ENCODE measurements at regions not wholly inside any gene's neighbourhood (a gene's known extent, or its start where the extent isn't known, plus 50 kb on each side); places are given as distances from the start of the nearest gene placed in this dataset.

GRCh38 chr6:25034431-25034921, 98.7 kb upstream of the RIPOR2 start:
- no peaks in the 10 kb centered on the region for H3K27me3 ChIP-seq (ENCODE audit: control insufficient read depth, insufficient read depth, low read length)
- no peak overlapping the region for H3K9ac ChIP-seq
- no peaks in the 10 kb centered on the region for H3K36me3 ChIP-seq (ENCODE audit: control insufficient read depth, insufficient read depth, low read length)
- TF ChIP-seq, protein P1, sequence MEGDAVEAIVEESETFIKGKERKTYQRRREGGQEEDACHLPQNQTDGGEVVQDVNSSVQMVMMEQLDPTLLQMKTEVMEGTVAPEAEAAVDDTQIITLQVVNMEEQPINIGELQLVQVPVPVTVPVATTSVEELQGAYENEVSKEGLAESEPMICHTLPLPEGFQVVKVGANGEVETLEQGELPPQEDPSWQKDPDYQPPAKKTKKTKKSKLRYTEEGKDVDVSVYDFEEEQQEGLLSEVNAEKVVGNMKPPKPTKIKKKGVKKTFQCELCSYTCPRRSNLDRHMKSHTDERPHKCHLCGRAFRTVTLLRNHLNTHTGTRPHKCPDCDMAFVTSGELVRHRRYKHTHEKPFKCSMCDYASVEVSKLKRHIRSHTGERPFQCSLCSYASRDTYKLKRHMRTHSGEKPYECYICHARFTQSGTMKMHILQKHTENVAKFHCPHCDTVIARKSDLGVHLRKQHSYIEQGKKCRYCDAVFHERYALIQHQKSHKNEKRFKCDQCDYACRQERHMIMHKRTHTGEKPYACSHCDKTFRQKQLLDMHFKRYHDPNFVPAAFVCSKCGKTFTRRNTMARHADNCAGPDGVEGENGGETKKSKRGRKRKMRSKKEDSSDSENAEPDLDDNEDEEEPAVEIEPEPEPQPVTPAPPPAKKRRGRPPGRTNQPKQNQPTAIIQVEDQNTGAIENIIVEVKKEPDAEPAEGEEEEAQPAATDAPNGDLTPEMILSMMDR (IDR thresholded peaks at IDR 0.05) = no peak
- H3K79me2 ChIP-seq = no peaks in the 10 kb centered on the region
- H3K27ac ChIP-seq = no peak overlapping the region
- H3K4me1 ChIP-seq = no peaks in the 10 kb centered on the region
- H3K4me3 ChIP-seq (ENCODE audit: low read depth, low read length) = no peak overlapping the region
- no peaks in the 10 kb centered on the region for H3K9me3 ChIP-seq (ENCODE audit: control insufficient read depth, low read length)
- H3K4me2 ChIP-seq (ENCODE audit: low read length) = no peak overlapping the region
- peak overlapping the region; percentile 29 for H2AFZ ChIP-seq

DNA sequence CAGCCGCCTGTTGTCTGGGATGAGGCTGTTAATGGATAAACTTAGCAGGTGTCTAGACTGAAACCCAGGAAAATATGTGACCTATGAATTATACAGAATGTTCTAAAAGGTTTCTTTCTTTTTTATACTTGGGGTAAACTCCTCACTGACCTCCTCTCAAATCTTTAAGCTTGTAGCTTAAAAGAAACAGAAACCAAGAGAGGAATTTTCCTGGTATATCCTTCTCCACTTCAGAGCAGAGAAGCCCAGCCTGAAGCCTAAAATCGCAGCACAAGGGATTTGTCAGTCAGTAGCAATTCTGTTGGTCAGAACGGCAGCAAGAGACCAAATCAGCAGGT, 99.4 kb upstream of the RIPOR2 start:
- Histone ChIP-seq H3K4me3 (ENCODE audit: low read depth, low read length) (no peak overlapping the region), H3K4me2 (ENCODE audit: low read length) (no peak overlapping the region), H3K9ac (no peak overlapping the region), H3K4me1 (no peaks in the 10 kb centered on the region), H3K9me3 (ENCODE audit: control insufficient read depth, low read length) (no peaks in the 10 kb centered on the region), H2AFZ (no peak overlapping the region), H3K36me3 (ENCODE audit: control insufficient read depth, insufficient read depth, low read length) (no peaks in the 10 kb centered on the region), H3K27me3 (ENCODE audit: control insufficient read depth, insufficient read depth, low read length) (no peaks in the 10 kb centered on the region), H3K79me2 (no peaks in the 10 kb centered on the region), H3K27ac (no peak overlapping the region)
- TF ChIP-seq, protein P1 (IDR thresholded peaks at IDR 0.05) = no peak

GRCh38 chr6:25035512-25036435, 100.0 kb upstream of the RIPOR2 start:
- no peaks in the 10 kb centered on the region for H3K4me1 ChIP-seq
- peak overlapping the region; percentile 14 for H2AFZ ChIP-seq
- no peak overlapping the region for H3K4me2 ChIP-seq (ENCODE audit: low read length)
- no peak overlapping the region for H3K9ac ChIP-seq
- no peaks in the 10 kb centered on the region for H3K27me3 ChIP-seq (ENCODE audit: control insufficient read depth, insufficient read depth, low read length)
- H3K4me3 ChIP-seq (ENCODE audit: low read depth, low read length) = no peak overlapping the region
- TF ChIP-seq, protein P1 (IDR thresholded peaks at IDR 0.05) = no peak
- no peak overlapping the region for H3K27ac ChIP-seq
- H3K36me3 ChIP-seq (ENCODE audit: control insufficient read depth, insufficient read depth, low read length) = no peaks in the 10 kb centered on the region
- H3K9me3 ChIP-seq (ENCODE audit: control insufficient read depth, low read length) = no peaks in the 10 kb centered on the region
- H3K79me2 ChIP-seq = no peaks in the 10 kb centered on the region

GRCh38 chr6:25036461-25036860, 100.7 kb upstream of the RIPOR2 start:
- TF ChIP-seq, protein P1 (IDR thresholded peaks at IDR 0.05) = no peak
- H3K79me2 ChIP-seq = no peaks in the 10 kb centered on the region
- no peaks in the 10 kb centered on the region for H3K27me3 ChIP-seq (ENCODE audit: control insufficient read depth, insufficient read depth, low read length)
- no peak overlapping the region for H3K4me3 ChIP-seq (ENCODE audit: low read depth, low read length)
- H3K4me2 ChIP-seq (ENCODE audit: low read length) = no peak overlapping the region
- H3K4me1 ChIP-seq = no peaks in the 10 kb centered on the region
- H3K9me3 ChIP-seq (ENCODE audit: control insufficient read depth, low read length) = no peaks in the 10 kb centered on the region
- no peak overlapping the region for H3K27ac ChIP-seq
- no peak overlapping the region for H3K9ac ChIP-seq
- no peaks in the 10 kb centered on the region for H3K36me3 ChIP-seq (ENCODE audit: control insufficient read depth, insufficient read depth, low read length)
- H2AFZ ChIP-seq = no peak overlapping the region

- no peaks in the 10 kb centered on the region for H3K79me2 ChIP-seq
- no peak overlapping the region for H3K4me2 ChIP-seq (ENCODE audit: low read length)
- no peaks in the 10 kb centered on the region for H3K9me3 ChIP-seq (ENCODE audit: control insufficient read depth, low read length)
- TF ChIP-seq, protein P1 (IDR thresholded peaks at IDR 0.05) = no peak
- H3K27me3 ChIP-seq (ENCODE audit: control insufficient read depth, insufficient read depth, low read length) = no peaks in the 10 kb centered on the region
- H2AFZ ChIP-seq = no peak overlapping the region
- no peak overlapping the region for H3K4me3 ChIP-seq (ENCODE audit: low read depth, low read length)
- H3K4me1 ChIP-seq = no peaks in the 10 kb centered on the region
- no peaks in the 10 kb centered on the region for H3K36me3 ChIP-seq (ENCODE audit: control insufficient read depth, insufficient read depth, low read length)
- H3K27ac ChIP-seq = no peak overlapping the region
- no peak overlapping the region for H3K9ac ChIP-seq
Measured at GRCh38 chr6:25038300-25038699, 102.5 kb upstream of the RIPOR2 start.
